Fibroblast of skin of back (primary cell): ENCODE measurements at regions not wholly inside any gene's neighbourhood (a gene's known extent, or its start where the extent isn't known, plus 50 kb on each side); places are given as distances from the start of the nearest gene placed in this dataset.
A peak's percentile ranks its signal among the peaks of the same experiment; 100 is the strongest.

Experiments used
- DNase-seq: peaks from one replicate; pipeline ENCODE4 v3.0.0-alpha.2; 2013

DNA sequence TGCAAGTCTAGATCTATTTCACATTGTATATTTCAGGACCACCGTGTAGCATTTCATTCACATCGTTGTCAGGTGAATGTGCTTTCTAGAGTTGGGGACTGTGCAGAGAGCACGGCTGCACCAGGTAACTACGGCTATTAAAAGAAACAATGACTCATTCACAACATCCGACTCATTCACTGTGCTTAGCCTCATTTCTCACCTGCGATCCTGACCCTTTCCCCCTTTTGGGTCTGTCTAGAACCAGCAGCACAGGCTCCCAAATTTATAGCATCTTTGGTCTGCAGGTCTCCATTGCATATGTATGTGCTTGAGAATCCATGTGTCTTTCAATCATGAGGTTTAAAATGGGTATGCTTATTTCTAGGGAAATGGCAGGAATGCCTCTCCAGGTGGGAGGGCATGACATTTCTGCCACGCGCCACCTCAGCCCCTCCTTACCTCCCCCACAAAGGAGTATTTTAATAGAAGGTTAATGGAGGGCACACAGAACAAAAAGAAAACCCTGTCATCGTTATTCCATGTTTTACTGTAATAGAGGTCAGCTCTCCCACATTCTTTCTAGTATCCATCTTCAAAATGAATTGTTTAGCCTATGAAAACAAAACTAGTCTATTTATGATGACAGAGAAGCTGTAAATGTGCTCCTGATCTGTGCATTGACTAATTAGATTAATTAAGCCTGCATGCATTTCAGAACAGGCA, 246.7 kb upstream of the EPHA4 start:
- DNase-seq, result no peak

DNA sequence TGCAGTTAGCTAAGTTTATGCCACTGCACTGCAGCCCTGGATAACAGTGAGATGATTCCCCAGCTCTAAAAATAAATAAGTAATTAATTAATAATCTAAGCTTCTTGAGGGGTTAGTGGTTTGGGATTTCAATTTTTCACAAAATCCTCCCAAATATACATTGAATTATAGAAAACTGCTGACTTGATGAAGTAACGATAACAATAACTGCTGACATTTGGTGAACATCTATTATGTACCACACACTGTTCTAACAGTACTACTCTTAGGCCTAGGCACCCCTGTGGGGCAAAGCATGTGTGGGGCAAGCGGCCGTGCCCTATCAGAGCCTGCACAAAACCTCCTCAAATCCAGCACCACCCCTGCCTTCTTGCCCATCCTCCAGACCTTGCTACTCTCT, 245.8 kb upstream of the EPHA4 start:
- no peak for DNase-seq

DNA sequence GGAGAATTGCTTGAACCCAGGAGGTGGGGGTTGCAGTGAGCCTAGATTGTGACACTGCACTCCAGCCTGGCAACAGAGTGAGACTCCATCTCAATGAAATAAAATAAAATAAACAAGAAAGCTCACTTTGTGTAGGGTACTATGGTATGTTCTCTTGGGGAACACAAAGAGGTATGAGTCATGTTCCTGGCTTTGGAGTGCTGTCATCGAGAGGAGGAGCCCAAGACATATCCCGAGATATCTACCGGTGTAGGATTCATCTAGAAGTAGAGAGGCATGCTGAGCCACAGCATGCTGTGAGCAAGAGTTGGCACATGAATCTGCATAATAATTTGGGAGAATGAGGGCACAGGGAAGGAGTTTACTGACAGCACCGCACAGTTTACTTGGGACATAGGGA, 244.9 kb upstream of the EPHA4 start:
- DNase-seq, result peak; percentile 1

DNA sequence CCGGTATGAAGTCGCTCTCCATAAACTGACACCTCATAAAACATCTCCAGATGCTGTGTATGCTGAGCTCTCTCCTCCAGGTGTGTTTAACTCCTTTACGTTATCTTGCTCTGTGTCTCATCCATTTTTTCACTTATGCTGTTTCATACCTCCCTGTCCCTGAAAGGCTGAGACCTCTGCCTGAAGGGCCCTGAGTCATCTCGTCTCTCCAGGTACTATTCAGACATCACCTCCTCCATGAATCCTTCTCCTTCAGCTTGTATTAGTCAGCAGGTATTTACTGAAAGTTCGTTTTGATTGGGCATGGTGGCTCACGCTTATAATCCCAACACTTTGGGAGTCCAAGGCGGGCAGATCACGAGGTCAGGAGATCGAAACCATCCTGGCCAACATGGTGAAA, 244.5 kb upstream of the EPHA4 start:
- DNase-seq, result no peak

DNA sequence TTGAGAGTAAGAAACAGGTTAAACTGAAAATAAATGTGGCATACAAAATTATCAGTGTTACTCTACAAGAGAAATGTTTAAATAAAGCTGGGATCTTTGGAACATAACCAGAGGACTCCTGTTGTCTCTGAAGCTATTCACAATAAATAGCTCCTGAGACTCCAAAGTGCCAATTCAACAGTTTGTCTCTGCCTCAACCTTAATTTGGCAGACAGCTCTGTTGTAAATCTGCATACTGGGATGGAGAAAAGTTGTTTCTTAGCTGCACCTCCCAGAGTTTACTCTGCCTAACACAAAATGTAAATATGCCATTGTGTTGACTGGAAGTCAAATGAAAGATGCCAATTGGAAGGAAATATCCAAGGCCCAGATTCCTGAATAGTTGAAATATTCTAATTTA, 238.5 kb upstream of the EPHA4 start:
- DNase-seq, result no peak

DNA sequence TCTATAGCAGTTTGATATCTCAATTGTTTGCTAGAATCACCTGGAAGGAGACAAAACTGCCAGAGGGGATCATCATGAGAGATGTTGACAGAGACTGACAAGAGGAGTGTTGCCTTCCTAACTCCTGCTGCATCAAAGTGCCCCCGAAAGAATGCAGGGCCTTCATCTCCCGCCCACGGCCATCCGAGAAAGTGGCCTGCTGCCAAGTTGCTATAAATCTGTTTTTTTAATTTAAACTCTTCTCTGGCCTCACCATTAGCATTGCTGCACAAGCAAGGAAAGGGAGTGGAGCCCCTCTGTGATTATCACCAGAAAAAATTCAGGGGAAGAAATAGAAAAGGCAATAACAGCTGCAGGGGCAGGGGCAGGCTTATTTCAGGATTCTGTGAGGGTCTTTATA, 238.1 kb upstream of the EPHA4 start:
- no peak for DNase-seq

DNA sequence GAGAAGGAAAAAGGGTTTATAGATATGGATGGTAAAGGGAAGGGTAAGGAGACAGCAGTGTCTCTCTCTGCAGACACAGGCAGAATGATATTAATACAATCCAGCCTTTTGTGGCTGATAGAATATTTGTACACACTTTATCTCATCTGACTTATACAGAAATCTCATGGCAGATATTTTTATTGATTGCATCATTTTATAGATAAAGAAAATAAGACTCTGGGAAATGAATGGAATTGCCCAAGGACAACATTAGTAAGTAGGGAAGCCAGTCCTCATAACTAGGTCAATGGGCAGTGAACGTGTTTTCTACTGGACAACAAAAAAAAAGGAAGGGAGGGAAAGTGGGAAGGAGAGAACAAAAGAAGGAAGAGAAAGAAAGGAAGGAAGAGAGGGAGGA, 236.4 kb upstream of the EPHA4 start:
- no peak for DNase-seq

DNA sequence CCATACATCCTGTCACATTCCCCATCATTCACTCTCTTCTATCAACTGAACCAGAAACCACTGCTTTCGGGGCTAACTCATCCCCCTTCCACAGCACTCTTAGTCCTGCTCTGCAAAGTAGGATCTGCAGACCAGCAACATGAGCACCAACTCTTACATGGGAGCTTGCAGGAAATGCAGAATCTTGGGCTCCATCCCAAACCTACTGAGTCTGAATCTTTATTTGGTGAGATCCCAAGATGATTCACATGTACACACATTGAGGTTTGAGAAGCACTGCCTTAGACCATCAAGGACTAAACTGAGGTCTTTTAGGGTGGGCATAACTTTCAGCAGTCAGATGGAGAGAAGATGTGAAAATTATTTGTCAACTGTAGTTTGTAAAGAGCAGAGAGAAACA, 235.6 kb upstream of the EPHA4 start:
- no peak for DNase-seq

DNA sequence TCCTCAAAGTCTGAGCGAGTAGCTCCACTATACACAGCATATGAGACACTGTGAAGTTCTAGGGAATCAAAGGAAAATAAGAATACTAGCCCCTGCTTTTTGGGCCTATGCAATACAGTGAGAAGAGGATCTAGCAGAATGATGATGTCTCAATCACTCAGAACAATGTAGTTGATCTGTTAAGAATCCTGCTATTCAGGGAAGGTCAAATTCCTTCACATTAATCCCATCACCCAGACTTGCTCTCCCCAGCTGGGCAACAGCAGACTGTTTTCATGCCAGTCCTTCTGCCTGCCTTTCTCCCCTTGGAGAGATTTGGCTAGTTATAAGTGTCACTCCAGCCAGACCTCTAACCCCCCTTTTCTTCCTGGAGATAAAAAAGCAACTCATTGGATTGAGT, 230.0 kb upstream of the EPHA4 start:
- no peak for DNase-seq

DNA sequence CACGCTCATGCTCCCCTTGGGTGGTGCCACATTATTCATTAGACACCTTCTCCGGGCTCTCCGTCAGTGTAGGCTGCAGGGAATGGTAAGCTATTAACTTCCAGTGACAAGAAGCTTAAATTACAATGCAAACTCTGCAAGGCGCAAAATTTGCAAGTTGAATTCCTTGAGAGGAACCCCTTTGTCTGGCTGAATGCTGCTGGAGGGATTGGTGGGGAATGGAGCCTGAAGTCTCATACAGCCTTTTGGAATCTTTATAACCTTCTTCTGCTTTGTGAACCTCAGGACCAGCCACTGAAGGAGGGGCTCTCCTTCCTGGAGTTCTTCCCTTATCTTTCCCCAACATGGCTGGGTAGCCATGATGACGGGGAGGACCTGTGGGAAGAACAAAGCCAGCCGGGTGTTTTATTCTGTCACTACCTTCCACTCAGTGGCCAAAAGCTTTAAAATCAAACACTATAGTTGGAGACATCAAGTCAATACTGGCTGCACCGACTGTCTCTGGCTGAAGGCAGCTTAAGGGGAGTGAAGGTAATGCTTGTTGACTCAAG, 220.9 kb upstream of the EPHA4 start:
- no peak for DNase-seq

DNA sequence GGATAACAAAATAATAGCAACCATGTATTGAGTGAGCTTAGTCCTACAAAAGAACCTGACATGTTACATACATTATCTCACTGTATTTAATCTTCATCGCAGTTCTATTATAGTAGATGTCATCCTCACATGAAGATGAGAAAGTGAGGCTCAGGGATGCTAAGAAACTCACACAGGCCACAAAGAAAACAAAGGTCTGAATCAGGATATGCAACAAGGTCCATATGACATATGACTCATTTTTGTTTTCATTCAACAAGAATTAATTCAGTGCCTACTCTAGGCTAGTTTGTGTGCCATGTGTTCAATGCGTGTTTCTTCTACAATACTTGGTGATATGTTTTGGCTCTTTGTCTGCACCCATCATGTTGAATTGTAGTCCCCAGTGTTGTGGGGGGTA, 219.7 kb upstream of the EPHA4 start:
- no peak for DNase-seq

DNA sequence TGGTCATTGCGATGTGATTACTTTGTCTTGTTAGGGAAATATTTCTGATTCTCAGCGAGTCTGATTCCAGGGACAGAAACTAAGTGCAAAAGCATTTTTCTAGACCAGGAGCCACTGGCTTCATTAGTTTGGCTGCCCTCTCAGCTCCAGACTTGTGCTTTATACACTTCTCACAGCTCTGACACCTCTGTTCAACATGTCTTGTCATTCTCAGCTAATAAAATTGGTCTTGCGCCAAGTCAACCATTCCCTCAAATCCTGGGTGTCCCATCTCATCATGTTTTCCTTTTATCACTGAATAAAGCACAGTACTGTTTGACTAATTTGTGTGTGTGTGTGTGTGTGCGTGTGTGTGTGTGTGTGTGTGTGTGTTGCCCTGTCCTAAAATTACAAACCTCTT, 215.5 kb upstream of the EPHA4 start:
- no peak for DNase-seq

DNA sequence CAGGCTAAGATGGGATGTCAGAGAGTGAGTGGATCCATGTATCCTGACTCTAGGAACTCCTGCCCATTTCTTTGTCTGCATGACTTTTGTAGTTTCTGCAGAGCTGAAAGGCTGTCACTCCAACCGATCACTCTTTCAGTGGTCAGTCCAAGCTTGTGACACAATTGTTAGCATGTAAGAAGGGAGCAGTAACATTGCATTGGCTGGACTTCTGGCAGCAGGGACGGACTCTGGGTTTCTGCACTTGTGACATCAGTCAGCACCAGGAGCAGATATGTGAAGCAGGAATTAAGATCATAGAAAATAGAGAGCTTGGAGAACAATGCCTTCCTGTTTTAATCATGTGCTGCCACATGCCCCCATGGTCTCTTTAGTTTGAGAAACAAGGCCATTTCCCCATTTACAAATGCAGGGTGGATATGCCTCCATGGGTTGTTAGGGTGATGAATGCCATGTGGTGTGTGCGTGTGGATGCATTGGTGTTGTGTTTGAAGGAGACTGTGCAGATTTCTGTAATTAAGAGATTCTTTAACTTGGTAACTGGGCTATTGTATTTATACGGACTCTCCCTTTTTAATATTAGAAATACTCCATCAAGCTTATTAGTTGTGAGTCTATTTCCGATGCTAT, 214.3 kb upstream of the EPHA4 start:
- DNase-seq, result no peak

DNA sequence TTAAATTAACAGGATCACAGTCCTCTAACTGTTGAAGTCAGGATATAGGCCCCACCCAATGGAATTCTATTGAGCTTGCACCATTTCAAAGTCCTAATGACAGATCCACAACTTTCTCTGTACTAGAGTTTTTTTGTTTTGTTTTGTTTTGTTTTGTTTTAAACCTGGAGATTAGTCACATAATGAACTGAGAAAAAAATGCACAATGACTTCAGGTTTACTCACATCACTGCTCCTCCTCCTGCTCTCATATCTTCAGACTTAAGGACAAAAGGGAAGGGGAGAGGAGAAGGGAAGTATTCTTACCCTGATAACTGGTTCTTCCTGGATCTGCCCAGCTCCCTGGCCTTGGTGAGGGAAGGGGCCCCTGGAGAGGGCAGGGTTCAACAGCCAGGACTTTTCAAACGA, 208.2 kb upstream of the EPHA4 start:
- DNase-seq, result no peak

DNA sequence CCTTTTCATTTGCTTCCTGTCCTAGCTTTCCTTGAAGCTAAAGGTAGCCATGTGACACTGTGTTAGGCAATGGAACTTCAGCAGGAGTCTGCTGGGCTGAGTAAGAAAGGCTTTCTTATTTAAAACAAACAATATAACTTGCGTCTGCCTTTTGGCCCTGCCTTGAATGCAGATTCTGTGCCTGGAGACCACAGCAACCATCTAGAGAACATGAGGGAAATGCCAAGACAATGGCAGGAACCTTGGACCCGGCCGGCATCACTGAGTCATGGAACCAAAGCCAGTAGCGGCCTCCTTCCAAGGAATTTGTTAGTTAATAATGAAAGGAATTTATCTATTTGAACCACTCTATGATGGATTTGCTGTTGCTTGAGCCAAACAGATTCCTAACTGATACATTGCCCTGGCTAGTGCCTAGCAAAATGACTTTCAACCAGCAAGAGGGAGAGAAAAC, 207.5 kb upstream of the EPHA4 start:
- DNase-seq, result peak; percentile 0

DNA sequence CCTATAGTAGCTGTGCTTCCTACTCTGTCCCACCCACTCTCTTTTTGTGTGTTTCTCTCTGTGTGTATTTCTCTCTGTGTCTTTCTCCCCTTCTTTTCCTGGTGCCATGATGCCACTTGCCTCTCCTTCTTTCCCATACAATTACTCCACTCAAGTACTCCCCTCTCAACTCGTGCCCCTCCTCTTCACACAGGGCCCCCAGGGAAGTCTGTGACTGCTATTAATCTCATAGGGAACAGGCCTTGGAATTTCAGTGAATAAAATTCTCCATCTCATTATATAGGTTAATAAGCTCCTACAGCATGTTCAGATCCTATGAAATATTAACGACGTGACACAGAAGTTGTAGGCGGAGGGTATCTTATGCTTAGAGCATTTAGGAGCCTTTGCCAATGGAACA, 205.9 kb upstream of the EPHA4 start:
- no peak for DNase-seq

DNA sequence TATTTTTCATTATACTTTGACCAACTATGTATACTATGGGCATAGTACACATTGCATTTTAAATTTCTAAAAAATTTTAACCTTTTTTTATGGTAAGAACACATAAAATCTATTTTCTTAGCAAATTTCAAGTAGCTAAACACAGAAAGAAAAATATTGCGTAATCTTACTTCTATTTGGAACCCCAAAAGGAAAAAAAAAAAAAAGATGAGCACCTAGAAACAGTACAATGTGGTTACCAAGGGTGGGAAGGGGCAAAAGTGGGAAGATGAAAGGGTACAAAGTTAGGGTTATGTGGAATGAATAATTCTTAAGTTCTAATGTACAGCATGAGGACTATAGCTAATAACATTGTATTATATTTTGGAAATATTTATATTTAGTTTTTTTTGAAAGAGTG, 205.0 kb upstream of the EPHA4 start:
- DNase-seq, result no peak

DNA sequence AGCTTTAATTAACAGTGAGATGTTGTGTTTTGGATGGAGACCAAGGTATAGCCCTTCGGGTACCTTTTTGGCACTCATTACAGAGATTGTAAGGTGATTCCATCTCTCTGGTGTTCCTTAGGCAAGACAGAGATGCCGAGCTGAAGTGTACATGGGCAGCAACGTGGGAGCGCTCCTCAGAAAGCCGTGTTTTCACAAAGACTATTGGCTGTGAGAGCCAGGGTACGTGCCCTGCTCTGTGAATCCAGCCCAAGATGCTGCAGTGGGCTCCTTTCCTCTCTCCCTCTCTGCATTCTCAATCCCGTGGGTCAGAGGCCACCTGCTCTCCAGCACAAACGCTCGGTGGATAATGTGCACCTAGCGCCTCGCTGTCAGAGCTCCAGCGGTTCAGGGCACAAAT, 203.0 kb upstream of the EPHA4 start:
- DNase-seq, result no peak

DNA sequence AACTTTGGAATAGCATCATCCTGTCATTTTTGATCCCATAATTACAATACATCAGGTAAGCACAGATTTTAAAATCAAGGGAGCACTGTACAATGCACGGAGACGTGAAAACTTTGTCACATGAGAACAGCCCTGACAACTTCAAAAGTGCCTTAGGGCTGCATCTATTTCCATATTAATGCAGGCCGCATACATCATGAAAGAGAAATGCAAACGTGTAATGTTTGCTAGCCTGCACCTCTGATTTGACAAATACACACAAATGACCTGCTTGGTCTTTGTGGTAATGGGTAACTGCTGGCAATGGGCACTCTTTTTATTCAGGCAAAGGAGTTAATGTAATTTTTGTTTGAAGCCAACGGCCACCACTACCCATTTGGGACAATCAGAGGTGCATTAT, 202.0 kb upstream of the EPHA4 start:
- DNase-seq, result no peak

DNA sequence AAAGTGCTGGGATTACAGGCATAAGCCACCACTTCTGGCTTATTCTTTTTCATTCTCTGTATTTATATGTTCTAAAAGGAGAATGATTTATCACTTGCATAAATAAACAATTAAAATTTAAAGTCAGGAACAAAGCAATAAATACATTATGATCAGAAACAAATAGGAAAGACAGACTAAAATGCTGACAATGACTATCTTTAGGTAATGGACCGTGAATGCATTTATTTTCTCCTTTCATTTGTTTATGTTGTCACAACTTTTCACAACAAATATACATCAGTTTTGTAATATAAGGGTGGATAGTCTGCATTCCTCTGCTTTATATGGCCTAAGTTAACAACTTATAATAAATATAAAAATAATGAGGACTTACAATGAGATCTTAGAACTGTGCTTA, 199.2 kb upstream of the EPHA4 start:
- no peak for DNase-seq

DNA sequence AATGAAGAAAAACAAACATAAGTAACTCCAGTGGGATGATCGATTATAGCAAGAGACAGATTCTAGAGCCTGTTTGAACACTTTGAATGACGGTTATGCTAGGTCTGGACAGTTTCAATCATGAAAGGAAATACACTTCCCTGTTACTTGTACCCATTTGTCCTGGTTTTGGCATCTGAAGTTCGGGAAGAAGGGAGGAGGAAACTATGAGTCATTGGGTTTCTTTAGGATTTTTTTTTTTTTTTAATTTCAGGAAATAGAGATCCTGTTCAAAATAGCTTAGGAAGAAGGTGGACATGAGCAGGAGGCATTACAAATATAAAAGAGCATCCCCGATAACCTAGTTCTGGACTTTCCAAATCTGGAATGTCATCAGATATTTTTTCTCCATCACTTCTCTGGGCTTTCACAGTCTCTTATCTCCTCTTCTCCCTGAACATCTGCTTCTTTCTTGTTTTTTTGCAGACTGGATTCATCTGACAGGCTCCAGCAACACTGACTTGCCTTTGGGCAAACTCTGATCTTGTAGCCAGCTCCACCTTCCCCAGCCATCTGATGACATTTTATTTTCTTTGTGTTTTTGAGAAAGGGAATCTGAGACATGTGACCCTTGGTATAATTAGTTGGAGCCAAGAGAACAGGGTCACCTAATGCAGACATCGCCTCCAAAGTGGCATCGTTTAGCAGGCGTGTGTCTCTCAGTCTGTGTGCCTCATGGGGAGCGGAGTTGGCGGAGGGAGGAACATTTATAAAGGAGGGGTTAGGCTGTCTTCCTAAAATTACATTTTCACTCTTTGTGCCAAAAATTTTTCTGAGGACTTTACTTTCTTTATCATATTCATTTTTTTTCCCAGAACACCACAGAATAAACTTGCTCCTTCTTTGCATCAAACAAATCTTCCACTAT, 195.3 kb upstream of the EPHA4 start:
- no peak for DNase-seq

DNA sequence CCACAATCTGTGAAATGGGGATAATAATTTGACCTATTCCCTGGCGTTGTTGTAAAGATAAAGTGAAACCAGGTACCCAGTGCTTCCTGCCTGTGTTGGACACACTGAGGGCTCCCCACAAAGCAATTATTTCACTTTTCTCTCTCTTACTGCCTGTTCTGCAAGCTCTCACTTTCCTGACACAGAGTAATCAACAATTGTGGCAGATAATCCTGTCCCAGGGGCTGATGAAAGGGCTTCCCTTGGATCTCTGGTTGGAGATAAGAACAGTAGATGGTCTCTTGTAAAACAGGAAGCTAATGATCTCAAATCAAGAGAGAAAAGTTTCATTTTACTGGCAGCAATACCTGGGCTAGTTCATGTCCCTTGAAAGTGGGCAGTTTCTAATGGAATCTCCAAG, 190.4 kb upstream of the EPHA4 start:
- no peak for DNase-seq

DNA sequence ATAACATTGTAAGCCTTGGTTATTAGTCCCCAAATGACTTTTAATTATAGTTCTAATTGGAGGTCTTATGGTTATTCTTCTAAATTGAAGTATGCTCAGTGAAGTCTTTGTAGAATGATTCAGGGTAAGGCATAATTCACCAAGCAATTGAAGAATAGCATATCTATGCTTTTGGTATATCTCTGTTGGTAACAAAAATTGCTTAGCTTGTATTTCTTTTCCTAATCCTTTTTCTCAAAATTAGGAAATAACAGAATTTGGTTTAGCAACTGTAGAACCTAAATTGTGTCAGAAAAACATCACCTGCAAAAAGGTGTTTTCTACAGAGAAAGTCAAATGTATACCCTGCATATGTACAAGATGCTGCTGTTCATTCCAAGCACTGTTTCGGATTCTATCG, 189.2 kb upstream of the EPHA4 start:
- DNase-seq, result no peak
